ENCODE measurements at regions not wholly inside any gene's neighbourhood (a gene's known extent, or its start where the extent isn't known, plus 50 kb on each side); places are given as distances from the start of the nearest gene placed in this dataset.

DNA sequence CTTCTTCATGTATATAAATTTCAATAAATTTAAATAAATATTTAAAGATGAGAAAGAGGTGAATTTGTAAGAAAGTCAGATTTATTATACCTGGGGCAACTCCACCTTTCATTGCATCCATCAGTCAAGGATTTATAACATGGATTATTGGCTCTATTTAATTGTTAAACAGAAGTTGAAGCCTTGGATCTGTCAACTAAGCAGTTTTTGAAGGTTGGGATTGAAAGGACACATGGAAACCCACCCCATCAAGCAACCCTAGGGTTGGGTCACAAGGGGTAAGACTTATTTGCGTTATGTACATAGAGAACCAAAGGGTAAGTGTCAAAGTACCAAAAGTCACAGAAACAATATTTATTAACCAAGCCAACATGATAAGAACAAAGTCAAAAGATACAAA lies 342.5 kb downstream of the ELAVL2 start:
- intact Hi-C loops (cut with DNase I, micrococcal nuclease) = no loop called here
- CTCF ChIA-PET = no interaction called here
- Mint-ChIP-seq H3K4me3 (no peak overlapping the region), H3K4me1 (no peaks in the 10 kb centered on the region), H3K27ac (no peak overlapping the region), H3K9me3 (ENCODE audit: low read depth) (peaks cover 5% of the 10 kb centered on the region), H3K27me3 (no peaks in the 10 kb centered on the region), H3K36me3 (ENCODE audit: low read depth) (no peaks in the 10 kb centered on the region)
- no peak for DNase-seq
- POLR2A ChIA-PET = no interaction called here
- no peak for ATAC-seq

- DNase-seq (no peak), ATAC-seq (no peak)
- intact Hi-C loops (cut with DNase I, micrococcal nuclease) = no loop called here
- H3K27ac Mint-ChIP-seq = no peak overlapping the region
- ChIA-PET POLR2A (no interaction called here), CTCF (no interaction called here)
- H3K4me3 Mint-ChIP-seq = no peak overlapping the region
- H3K27me3 Mint-ChIP-seq = no peaks in the 10 kb centered on the region
- no peaks in the 10 kb centered on the region for H3K36me3 Mint-ChIP-seq (ENCODE audit: low read depth)
- H3K9me3 Mint-ChIP-seq (ENCODE audit: low read depth) = no peaks in the 10 kb centered on the region
- no peaks in the 10 kb centered on the region for H3K4me1 Mint-ChIP-seq
Measured at GRCh38 chr9:23492126-23493002, 333.7 kb downstream of the ELAVL2 start.

- Mint-ChIP-seq H3K36me3 (ENCODE audit: low read depth) (no peaks in the 10 kb centered on the region), H3K4me3 (no peak overlapping the region), H3K9me3 (ENCODE audit: low read depth) (peaks cover 4% of the 10 kb centered on the region), H3K4me1 (no peaks in the 10 kb centered on the region), H3K27ac (no peak overlapping the region), H3K27me3 (no peaks in the 10 kb centered on the region)
- ChIA-PET CTCF (no interaction called here), POLR2A (no interaction called here)
- ATAC-seq (no peak), DNase-seq (no peak)
- intact Hi-C loops (cut with DNase I, micrococcal nuclease) = no loop called here
Measured at GRCh38 chr9:23493219-23493618, 332.8 kb downstream of the ELAVL2 start.

DNA sequence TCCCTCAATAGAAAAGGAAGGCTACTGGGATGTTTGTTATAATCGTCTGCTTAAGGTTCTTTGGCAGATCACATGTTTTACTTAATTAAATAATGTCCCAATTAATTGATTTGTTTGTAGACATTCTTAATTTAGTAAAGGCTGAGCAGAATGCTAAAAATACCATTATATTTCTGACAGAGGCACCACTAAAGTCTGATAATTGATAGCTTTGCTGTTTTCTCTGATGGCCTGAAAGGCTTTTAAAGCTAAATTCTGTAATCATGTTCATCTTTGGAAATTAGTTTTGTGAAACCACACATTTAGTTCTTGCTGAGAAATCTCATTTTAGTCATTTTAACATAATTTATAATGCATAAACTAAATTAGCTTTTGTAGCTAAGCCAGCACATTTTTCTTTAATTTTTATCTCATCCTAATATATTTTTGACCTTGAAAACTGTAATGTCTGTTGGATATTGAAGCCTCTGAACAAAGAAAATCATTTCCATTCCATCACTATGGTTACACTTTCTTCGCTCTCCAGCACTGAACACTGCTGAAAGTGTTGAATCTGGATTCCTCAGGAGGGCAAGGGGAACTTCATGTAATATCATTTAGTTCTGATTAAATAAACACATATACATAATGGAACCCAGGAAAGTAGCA lies 329.4 kb downstream of the ELAVL2 start:
- ATAC-seq = no peak
- CTCF ChIA-PET = no interaction called here
- no peak for DNase-seq
- Mint-ChIP-seq H3K4me1 (no peaks in the 10 kb centered on the region), H3K4me3 (no peak overlapping the region), H3K27me3 (no peaks in the 10 kb centered on the region), H3K27ac (no peak overlapping the region), H3K36me3 (ENCODE audit: low read depth) (no peaks in the 10 kb centered on the region), H3K9me3 (ENCODE audit: low read depth) (peaks cover 4% of the 10 kb centered on the region)
- intact Hi-C loops (cut with DNase I, micrococcal nuclease) = no loop called here
- POLR2A ChIA-PET = no interaction called here

GRCh38 chr9:23497137-23497504 lies 328.9 kb downstream of the ELAVL2 start:
- no peaks in the 10 kb centered on the region for H3K36me3 Mint-ChIP-seq (ENCODE audit: low read depth)
- no peak overlapping the region for H3K27ac Mint-ChIP-seq
- ChIA-PET CTCF (no interaction called here), POLR2A (no interaction called here)
- DNase-seq (no peak), ATAC-seq (no peak)
- intact Hi-C loops (cut with DNase I, micrococcal nuclease) = no loop called here
- H3K9me3 Mint-ChIP-seq (ENCODE audit: low read depth) = peaks cover 4% of the 10 kb centered on the region
- H3K4me3 Mint-ChIP-seq = no peak overlapping the region
- H3K27me3 Mint-ChIP-seq = no peaks in the 10 kb centered on the region
- no peaks in the 10 kb centered on the region for H3K4me1 Mint-ChIP-seq

GRCh38 chr9:23502004-23502403 lies 324.0 kb downstream of the ELAVL2 start:
- ATAC-seq = no peak
- Mint-ChIP-seq H3K4me1 (no peaks in the 10 kb centered on the region), H3K9me3 (ENCODE audit: low read depth) (peaks cover 12% of the 10 kb centered on the region), H3K36me3 (ENCODE audit: low read depth) (no peaks in the 10 kb centered on the region), H3K27ac (no peak overlapping the region), H3K27me3 (no peaks in the 10 kb centered on the region), H3K4me3 (no peak overlapping the region)
- POLR2A ChIA-PET = no interaction called here
- CTCF ChIA-PET = no interaction called here
- DNase-seq = no peak
- intact Hi-C loops (cut with DNase I, micrococcal nuclease) = no loop called here

GRCh38 chr9:23522952-23523351 lies 303.1 kb downstream of the ELAVL2 start:
- Mint-ChIP-seq H3K27me3 (no peaks in the 10 kb centered on the region), H3K4me1 (no peaks in the 10 kb centered on the region), H3K9me3 (ENCODE audit: low read depth) (peaks cover 15% of the 10 kb centered on the region), H3K36me3 (ENCODE audit: low read depth) (no peaks in the 10 kb centered on the region), H3K4me3 (no peak overlapping the region), H3K27ac (no peak overlapping the region)
- ChIA-PET POLR2A (no interaction called here), CTCF (interaction anchor here (0.6 kb wide), 1 partner anchor 57 kb away, joined by 3 read pairs; no protein-coding TSS in a partner anchor)
- no peak for ATAC-seq
- no peak for DNase-seq
- intact Hi-C loops (cut with DNase I, micrococcal nuclease) = no loop called here

DNA sequence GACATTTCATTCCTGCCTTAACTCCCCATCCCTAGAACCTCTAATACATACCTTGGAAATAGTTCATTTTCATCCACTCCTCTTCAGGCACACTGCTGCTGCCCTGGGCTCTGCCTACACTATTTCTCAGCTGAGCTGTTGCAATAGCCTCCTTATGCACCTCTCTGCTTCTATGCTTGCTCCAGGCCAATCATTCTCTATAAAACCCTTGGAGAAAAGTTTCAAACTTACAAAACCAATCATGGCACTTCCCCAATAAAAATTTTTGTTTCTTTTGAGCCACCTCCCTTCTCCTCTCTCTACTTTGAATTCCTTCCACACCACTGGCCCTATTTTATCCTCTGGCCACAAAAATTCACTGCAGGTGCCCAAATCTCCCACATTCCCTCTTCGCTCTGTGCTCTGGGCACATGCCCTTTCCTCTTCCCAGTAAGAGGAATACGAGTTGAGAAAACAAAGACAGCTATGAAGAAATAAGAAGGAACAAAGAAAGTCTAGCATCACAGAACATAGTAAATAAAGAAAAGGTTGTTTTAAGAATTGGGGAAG lies 301.4 kb downstream of the ELAVL2 start:
- no peaks in the 10 kb centered on the region for H3K36me3 Mint-ChIP-seq (ENCODE audit: low read depth)
- CTCF ChIA-PET = no interaction called here
- ATAC-seq (no peak), DNase-seq (no peak)
- H3K9me3 Mint-ChIP-seq (ENCODE audit: low read depth) = peaks cover 21% of the 10 kb centered on the region
- H3K27ac Mint-ChIP-seq = no peak overlapping the region
- intact Hi-C loops (cut with DNase I, micrococcal nuclease) = no loop called here
- POLR2A ChIA-PET = no interaction called here
- H3K27me3 Mint-ChIP-seq = no peaks in the 10 kb centered on the region
- H3K4me1 Mint-ChIP-seq = no peaks in the 10 kb centered on the region
- H3K4me3 Mint-ChIP-seq = no peak overlapping the region

- H3K9me3 Mint-ChIP-seq (ENCODE audit: low read depth) = peaks cover 22% of the 10 kb centered on the region
- DNase-seq (no peak), ATAC-seq (no peak)
- H3K36me3 Mint-ChIP-seq (ENCODE audit: low read depth) = no peaks in the 10 kb centered on the region
- H3K27ac Mint-ChIP-seq = no peak overlapping the region
- H3K27me3 Mint-ChIP-seq = no peaks in the 10 kb centered on the region
- no peaks in the 10 kb centered on the region for H3K4me1 Mint-ChIP-seq
- CTCF ChIA-PET = no interaction called here
- intact Hi-C loops (cut with DNase I, micrococcal nuclease) = no loop called here
- H3K4me3 Mint-ChIP-seq = no peak overlapping the region
- POLR2A ChIA-PET = interaction anchor here (0.6 kb wide), 1 partner anchor 1041 kb away, joined by 3 read pairs; no protein-coding TSS in a partner anchor
Measured at GRCh38 chr9:23526806-23527205, 299.2 kb downstream of the ELAVL2 start.

DNA sequence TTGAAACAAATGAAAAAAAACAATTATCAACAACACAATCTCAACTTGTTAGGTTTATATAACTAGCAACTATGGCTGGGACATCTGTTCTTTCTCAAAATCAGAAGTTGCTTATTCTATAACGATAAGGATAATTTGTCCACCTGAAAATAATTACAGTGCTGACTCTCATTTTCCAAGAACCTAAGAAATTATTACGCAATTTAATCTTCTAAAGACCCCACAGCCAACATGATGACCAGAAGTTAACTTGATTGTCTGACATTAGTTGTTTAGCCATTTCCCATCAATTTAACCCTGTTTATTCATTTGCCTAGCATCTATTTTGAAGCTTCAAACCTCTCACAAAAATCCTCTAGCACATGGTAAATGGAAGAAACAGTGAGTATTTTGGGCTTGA lies 293.8 kb downstream of the ELAVL2 start:
- Mint-ChIP-seq H3K9me3 (ENCODE audit: low read depth) (peaks cover 15% of the 10 kb centered on the region), H3K4me3 (no peak overlapping the region), H3K27me3 (peaks cover 3% of the 10 kb centered on the region), H3K4me1 (no peaks in the 10 kb centered on the region), H3K36me3 (ENCODE audit: low read depth) (no peaks in the 10 kb centered on the region), H3K27ac (no peak overlapping the region)
- no peak for DNase-seq
- intact Hi-C loops (cut with DNase I, micrococcal nuclease) = no loop called here
- ATAC-seq = no peak
- POLR2A ChIA-PET = no interaction called here
- CTCF ChIA-PET = no interaction called here

- Mint-ChIP-seq H3K4me1 (no peaks in the 10 kb centered on the region), H3K36me3 (ENCODE audit: low read depth) (no peaks in the 10 kb centered on the region), H3K9me3 (ENCODE audit: low read depth) (no peaks in the 10 kb centered on the region), H3K27ac (no peak overlapping the region), H3K27me3 (peaks cover 9% of the 10 kb centered on the region), H3K4me3 (no peak overlapping the region)
- ChIA-PET POLR2A (no interaction called here), CTCF (no interaction called here)
- intact Hi-C loops (cut with DNase I, micrococcal nuclease) = no loop called here
- ATAC-seq = no peak
- DNase-seq = no peak
Measured at GRCh38 chr9:23537192-23538066, 288.6 kb downstream of the ELAVL2 start.

GRCh38 chr9:23538067-23538402 lies 288.0 kb downstream of the ELAVL2 start:
- DNase-seq (no peak), ATAC-seq (no peak)
- CTCF ChIA-PET = no interaction called here
- H3K4me3 Mint-ChIP-seq = no peak overlapping the region
- no peak overlapping the region for H3K27ac Mint-ChIP-seq
- no peaks in the 10 kb centered on the region for H3K9me3 Mint-ChIP-seq (ENCODE audit: low read depth)
- POLR2A ChIA-PET = no interaction called here
- H3K4me1 Mint-ChIP-seq = no peaks in the 10 kb centered on the region
- H3K36me3 Mint-ChIP-seq (ENCODE audit: low read depth) = no peaks in the 10 kb centered on the region
- intact Hi-C loops (cut with DNase I, micrococcal nuclease) = no loop called here
- H3K27me3 Mint-ChIP-seq = peaks cover 9% of the 10 kb centered on the region
